ENCODE measurements at regions not wholly inside any gene's neighbourhood (a gene's known extent, or its start where the extent isn't known, plus 50 kb on each side); places are given as distances from the start of the nearest gene placed in this dataset.

GRCh38 chr13:90428522-90429210, 918.8 kb upstream of the MIR17HG start:
- no peak for TF ChIP-seq EZH2 (IDR thresholded peaks at IDR 0.05; ENCODE audit: borderline replicate concordance, low read depth, low read length, poor library complexity, severe bottlenecking)
- no peak for DNase-seq (ENCODE audit: low spot score)
- no TSS peak for BruUV-seq (replicated peaks)
- Histone ChIP-seq H3K9me3 (ENCODE audit: low read depth, low read length, poor library complexity, severe bottlenecking) (no peaks in the 10 kb centered on the region), H3K4me3 (ENCODE audit: low read depth, low read length, poor library complexity, severe bottlenecking) (no peak overlapping the region), H3K27ac (ENCODE audit: low read depth, low read length, poor library complexity, severe bottlenecking) (no peak overlapping the region), H3K27me3 (replicated peaks; ENCODE audit: insufficient read depth, low read depth, low read length, poor library complexity) (no peaks in the 10 kb centered on the region), H3K36me3 (ENCODE audit: insufficient read depth, low read length, poor library complexity, severe bottlenecking) (no peaks in the 10 kb centered on the region), H3K4me1 (ENCODE audit: insufficient read depth, low read length, poor library complexity, severe bottlenecking) (no peaks in the 10 kb centered on the region)
- intact Hi-C loops (cut with micrococcal nuclease; ENCODE audit: unreplicated experiment) = no loop called here
- ChIA-PET POLR2A (ENCODE audit: low non-redundant PET) (no interaction called here), CTCF (no interaction called here)

DNA sequence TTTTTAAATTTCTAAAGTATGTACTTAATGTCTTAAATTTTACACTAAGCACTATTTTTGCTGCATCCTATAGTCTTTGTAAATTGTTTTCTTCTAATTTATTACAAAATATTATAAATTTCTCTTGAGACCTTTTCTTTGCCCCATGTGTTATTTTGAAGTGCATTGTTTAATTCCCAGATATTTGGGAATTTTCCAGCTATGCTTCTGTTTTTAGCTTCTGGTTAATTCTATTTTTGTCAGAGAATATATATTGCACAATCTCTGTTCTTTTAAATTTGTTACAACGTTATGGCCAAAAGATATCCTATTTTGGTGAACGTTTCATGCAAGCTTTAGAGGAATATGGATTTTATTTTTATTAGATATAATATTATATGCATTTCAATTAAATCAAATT, 917.4 kb upstream of the MIR17HG start:
- Histone ChIP-seq H3K4me3 (ENCODE audit: low read depth, low read length, poor library complexity, severe bottlenecking) (no peak overlapping the region), H3K9me3 (ENCODE audit: low read depth, low read length, poor library complexity, severe bottlenecking) (no peaks in the 10 kb centered on the region), H3K27ac (ENCODE audit: low read depth, low read length, poor library complexity, severe bottlenecking) (no peak overlapping the region), H3K27me3 (replicated peaks; ENCODE audit: insufficient read depth, low read depth, low read length, poor library complexity) (no peaks in the 10 kb centered on the region), H3K4me1 (ENCODE audit: insufficient read depth, low read length, poor library complexity, severe bottlenecking) (no peaks in the 10 kb centered on the region), H3K36me3 (ENCODE audit: insufficient read depth, low read length, poor library complexity, severe bottlenecking) (no peaks in the 10 kb centered on the region)
- no peak for DNase-seq (ENCODE audit: low spot score)
- TF ChIP-seq EZH2 (IDR thresholded peaks at IDR 0.05; ENCODE audit: borderline replicate concordance, low read depth, low read length, poor library complexity, severe bottlenecking) (no peak), CTCF (conservative IDR thresholded peaks at IDR 0.05; ENCODE audit: low read depth, low read length) (no peak)
- intact Hi-C loops (cut with micrococcal nuclease; ENCODE audit: unreplicated experiment) = no loop called here
- POLR2A ChIA-PET (ENCODE audit: low non-redundant PET) = no interaction called here
- CTCF ChIA-PET = no interaction called here
- BruUV-seq (replicated peaks) = no TSS peak

GRCh38 chr13:90436697-90437096, 910.8 kb upstream of the MIR17HG start:
- ChIA-PET CTCF (no interaction called here), POLR2A (ENCODE audit: low non-redundant PET) (no interaction called here)
- no peak overlapping the region for H3K4me3 ChIP-seq (ENCODE audit: low read depth, low read length, poor library complexity, severe bottlenecking)
- intact Hi-C loops (cut with micrococcal nuclease; ENCODE audit: unreplicated experiment) = no loop called here
- H3K27ac ChIP-seq (ENCODE audit: low read depth, low read length, poor library complexity, severe bottlenecking) = no peak overlapping the region
- BruUV-seq (replicated peaks) = no TSS peak
- no peak for DNase-seq (ENCODE audit: low spot score)
- no peak for TF ChIP-seq CTCF (conservative IDR thresholded peaks at IDR 0.05; ENCODE audit: low read depth, low read length)
- no peak for TF ChIP-seq EZH2 (IDR thresholded peaks at IDR 0.05; ENCODE audit: borderline replicate concordance, low read depth, low read length, poor library complexity, severe bottlenecking)
- no peaks in the 10 kb centered on the region for H3K36me3 ChIP-seq (ENCODE audit: insufficient read depth, low read length, poor library complexity, severe bottlenecking)
- H3K9me3 ChIP-seq (ENCODE audit: low read depth, low read length, poor library complexity, severe bottlenecking) = no peaks in the 10 kb centered on the region
- no peaks in the 10 kb centered on the region for H3K27me3 ChIP-seq (replicated peaks; ENCODE audit: insufficient read depth, low read depth, low read length, poor library complexity)
- H3K4me1 ChIP-seq (ENCODE audit: insufficient read depth, low read length, poor library complexity, severe bottlenecking) = no peaks in the 10 kb centered on the region

DNA sequence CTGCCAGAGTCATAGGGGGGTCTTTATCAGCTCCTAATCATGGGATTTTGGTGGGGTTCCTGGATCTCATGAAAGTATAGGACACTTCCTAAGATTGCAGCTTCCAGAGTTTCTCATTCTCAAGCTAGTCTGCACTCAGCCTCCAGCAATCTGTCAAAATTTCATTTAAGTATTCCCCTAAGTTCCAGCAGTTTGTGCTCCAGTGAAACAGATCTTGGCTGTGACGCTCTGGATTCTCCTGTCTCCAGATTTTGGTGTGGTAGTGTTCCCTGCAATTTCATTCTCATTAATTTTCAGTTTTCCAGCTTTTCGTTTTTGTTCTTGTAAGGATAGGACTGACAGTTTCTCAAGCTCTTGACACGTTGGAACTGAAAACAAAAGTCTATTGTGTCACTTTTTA, 908.9 kb upstream of the MIR17HG start:
- Histone ChIP-seq H3K27me3 (replicated peaks; ENCODE audit: insufficient read depth, low read depth, low read length, poor library complexity) (no peaks in the 10 kb centered on the region), H3K4me3 (ENCODE audit: low read depth, low read length, poor library complexity, severe bottlenecking) (no peak overlapping the region), H3K27ac (ENCODE audit: low read depth, low read length, poor library complexity, severe bottlenecking) (no peak overlapping the region), H3K4me1 (ENCODE audit: insufficient read depth, low read length, poor library complexity, severe bottlenecking) (no peaks in the 10 kb centered on the region), H3K36me3 (ENCODE audit: insufficient read depth, low read length, poor library complexity, severe bottlenecking) (no peaks in the 10 kb centered on the region), H3K9me3 (ENCODE audit: low read depth, low read length, poor library complexity, severe bottlenecking) (no peaks in the 10 kb centered on the region)
- CTCF ChIA-PET = no interaction called here
- intact Hi-C loops (cut with micrococcal nuclease; ENCODE audit: unreplicated experiment) = no loop called here
- TF ChIP-seq EZH2 (IDR thresholded peaks at IDR 0.05; ENCODE audit: borderline replicate concordance, low read depth, low read length, poor library complexity, severe bottlenecking) (no peak), CTCF (conservative IDR thresholded peaks at IDR 0.05; ENCODE audit: low read depth, low read length) (no peak)
- DNase-seq (ENCODE audit: low spot score) = no peak
- no TSS peak for BruUV-seq (replicated peaks)
- POLR2A ChIA-PET (ENCODE audit: low non-redundant PET) = no interaction called here

All from A673 (cell line).